Erythroblast (primary cell): ENCODE measurements at regions not wholly inside any gene's neighbourhood (a gene's known extent, or its start where the extent isn't known, plus 50 kb on each side); places are given as distances from the start of the nearest gene placed in this dataset.

Experiments
- DNase-seq, 2 experiments: peaks; one replicate each; lab custom pipeline; 2025; lab: John Stamatoyannopoulos, UW
- GATA1 ChIP-seq: IDR thresholded peaks from 2 replicates; pipeline ENCODE4 v1.6.1; 2011; ENCODE audit warnings: low read depth, mild to moderate bottlenecking, control low read depth, low read length, moderate library complexity
- POLR2A ChIP-seq: IDR thresholded peaks from 2 replicates; pipeline ENCODE4 v1.6.1; 2011; ENCODE audit warnings: mild to moderate bottlenecking, low read length

- no peak for DNase-seq
- TF ChIP-seq POLR2A = no peak
These were observed 57.3 kb upstream of the ECI2 start for GRCh38 chr6:4192627-4193026.

GRCh38 chr6:4192173-4192572, 56.8 kb upstream of the ECI2 start:
- no peak for DNase-seq
- TF ChIP-seq GATA1 (no peak), POLR2A (no peak)

- TF ChIP-seq POLR2A = no peak
- no peak for TF ChIP-seq GATA1
- no peak for DNase-seq
These were observed 55.9 kb upstream of the ECI2 start for GRCh38 chr6:4191271-4191721.

GRCh38 chr6:4189249-4189648, 53.9 kb upstream of the ECI2 start:
- no peak for TF ChIP-seq GATA1
- no peak for TF ChIP-seq POLR2A
- no peak for DNase-seq

- DNase-seq = no peak
- TF ChIP-seq POLR2A (no peak), GATA1 (no peak)
These were observed 53.4 kb upstream of the ECI2 start for GRCh38 chr6:4188801-4189200.

GRCh38 chr6:4187480-4187879, 52.1 kb upstream of the ECI2 start:
- no peak for DNase-seq
- TF ChIP-seq POLR2A (no peak), GATA1 (no peak)

GRCh38 chr6:4186385-4186784, 51.0 kb upstream of the ECI2 start:
- TF ChIP-seq GATA1 (no peak), POLR2A (no peak)
- DNase-seq = no peak

- DNase-seq = no peak
- no peak for TF ChIP-seq POLR2A
- no peak for TF ChIP-seq GATA1
These were observed 50.5 kb upstream of the ECI2 start for GRCh38 chr6:4185846-4186245.

- no peak for TF ChIP-seq GATA1
- TF ChIP-seq POLR2A = no peak
These were observed 50.0 kb upstream of the ECI2 start for GRCh38 chr6:4185419-4185818.

More at GRCh38 chr6:4185419-4185818, 50.0 kb upstream of the ECI2 start:
- DNase-seq = no peak
